ENCODE measurements at regions not wholly inside any gene's neighbourhood (a gene's known extent, or its start where the extent isn't known, plus 50 kb on each side); places are given as distances from the start of the nearest gene placed in this dataset.

DNA sequence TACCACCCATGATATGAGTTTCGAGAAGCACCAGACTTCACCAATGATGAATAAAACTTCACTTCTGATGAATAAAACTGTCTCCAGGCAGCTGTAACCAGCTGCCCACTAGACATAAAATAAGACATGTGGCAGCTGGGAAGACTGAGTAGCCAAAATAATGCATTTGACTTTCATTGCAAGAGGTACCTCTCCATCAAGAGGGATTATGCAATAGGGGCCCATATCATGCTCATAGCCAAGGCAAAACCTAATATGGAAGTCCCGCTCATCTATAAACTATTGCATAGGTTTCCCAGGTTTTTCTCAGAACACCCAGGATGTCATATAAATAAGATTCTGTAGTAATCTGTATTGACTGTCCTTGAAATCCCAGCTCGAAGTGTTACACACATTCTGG lies 155.5 kb downstream of the SIM1 start:
- TF ChIP-seq CTCF (conservative IDR thresholded peaks at IDR 0.05 in 1 of 2, IDR thresholded peaks at IDR 0.05 in 1 of 2; ENCODE audit: extremely low read depth in 1 of 2, insufficient read depth in 1 of 2, low read depth in 1 of 2, low read length in 2 of 2) (no peak), EZH2 (IDR thresholded peaks at IDR 0.05; ENCODE audit: borderline replicate concordance, low read length) (no peak)
